ENCODE measurements at regions not wholly inside any gene's neighbourhood (a gene's known extent, or its start where the extent isn't known, plus 50 kb on each side); places are given as distances from the start of the nearest gene placed in this dataset.

DNA sequence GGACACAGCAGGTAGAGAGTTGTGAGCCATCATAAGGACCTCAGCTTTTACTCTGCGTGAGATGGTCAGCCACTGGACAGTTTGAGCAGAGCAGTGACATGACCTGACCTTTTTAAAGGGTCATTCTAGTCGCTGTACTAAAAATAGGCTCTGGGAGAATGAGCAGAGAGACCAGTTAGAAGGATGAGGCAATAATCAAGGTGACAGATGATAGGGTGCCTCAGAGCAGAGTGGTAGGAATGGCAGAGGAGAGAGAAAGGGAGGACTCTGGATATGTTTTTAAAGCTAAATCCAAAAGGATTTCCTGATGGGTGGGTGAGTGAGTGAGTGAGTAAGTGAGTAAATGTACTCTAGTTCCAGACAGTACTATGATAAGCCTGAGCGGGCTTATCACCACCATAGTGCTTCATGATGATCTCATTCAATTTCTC is 83.6 kb upstream of the ARHGAP5 start:
- no peak for TF ChIP-seq CTCF (IDR thresholded peaks at IDR 0.05)
- no peak for TF ChIP-seq POLR2A (IDR thresholded peaks at IDR 0.05)

All from heart left ventricle (tissue), 13 donors.